HG02981 (cell line): ENCODE measurements at regions not wholly inside any gene's neighbourhood (a gene's known extent, or its start where the extent isn't known, plus 50 kb on each side); places are given as distances from the start of the nearest gene placed in this dataset.

Source experiments
- ATAC-seq: cut with Tn5 transposase; IDR thresholded peaks from one replicate; pipeline ENCODE4 v1.9.1; 2021; ENCODE audit warnings: mild to moderate bottlenecking, moderate library complexity; ENCODE audit not compliant: unreplicated experiment

GRCh38 chr9:75607521-75607920 lies 283.0 kb upstream of the PCSK5 start:
- no peak for ATAC-seq

DNA sequence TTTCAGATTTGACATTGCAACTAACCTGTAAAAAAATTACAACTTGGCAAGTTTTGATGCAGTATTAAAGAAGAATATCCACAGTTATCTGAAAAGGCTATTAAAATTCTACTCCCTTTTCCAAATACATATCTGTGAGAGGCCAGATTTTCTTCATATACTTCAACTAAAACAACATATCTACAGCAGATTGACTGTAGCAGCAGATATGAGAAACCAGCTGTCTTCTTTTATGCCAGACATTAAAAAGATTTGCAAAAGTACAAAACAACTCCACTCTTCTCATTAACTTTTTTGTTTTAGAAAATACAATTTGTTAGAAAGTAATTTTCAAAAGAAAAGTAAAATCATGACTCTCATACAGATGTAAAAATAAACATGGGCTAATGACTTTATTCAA lies 281.1 kb upstream of the PCSK5 start:
- ATAC-seq, result no peak

DNA sequence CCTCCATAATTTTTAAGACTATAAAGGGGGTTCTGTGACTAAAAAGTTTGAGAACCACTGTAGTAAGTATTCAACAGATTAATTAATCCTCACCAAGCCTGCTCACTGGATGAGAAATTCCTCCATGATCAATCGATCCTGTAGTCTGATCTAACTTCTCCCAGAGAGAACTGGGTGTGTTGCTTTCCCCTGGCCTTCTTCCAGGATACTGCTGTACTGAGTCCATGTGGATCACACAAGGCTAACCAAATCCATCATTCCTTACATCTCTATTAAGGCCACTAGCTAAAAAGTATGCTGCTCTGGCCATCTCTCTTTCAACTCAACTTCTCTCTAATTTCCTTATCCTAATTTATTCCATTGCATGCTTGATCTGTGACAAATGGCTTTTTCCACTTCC lies 280.2 kb upstream of the PCSK5 start:
- ATAC-seq, result no peak

- no peak for ATAC-seq
Measured at GRCh38 chr9:75612205-75612604, 278.3 kb upstream of the PCSK5 start.

GRCh38 chr9:75612754-75613153 lies 277.7 kb upstream of the PCSK5 start:
- ATAC-seq, result no peak

DNA sequence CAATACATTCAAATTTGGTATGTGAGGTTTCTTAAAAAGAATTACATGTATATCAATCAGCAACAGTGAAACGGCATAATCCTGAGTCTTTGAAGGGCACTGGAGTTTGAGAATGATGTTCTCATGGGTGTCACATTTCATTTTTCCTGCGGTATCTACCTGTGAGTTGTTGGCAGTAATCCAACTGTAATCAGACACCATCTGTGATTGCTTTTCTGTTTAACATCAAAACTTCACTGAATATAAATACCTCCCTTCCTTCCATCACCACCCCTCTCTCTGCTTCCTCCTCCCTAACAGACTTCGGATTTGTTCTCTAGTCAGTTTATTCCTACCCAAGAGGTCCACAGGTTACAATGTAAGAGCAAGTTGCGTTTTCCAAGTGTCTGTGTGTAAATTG lies 275.2 kb upstream of the PCSK5 start:
- ATAC-seq, result no peak

- no peak for ATAC-seq
Measured at GRCh38 chr9:75616052-75616451, 274.4 kb upstream of the PCSK5 start.

GRCh38 chr9:75616841-75617566 lies 273.5 kb upstream of the PCSK5 start:
- no peak for ATAC-seq

DNA sequence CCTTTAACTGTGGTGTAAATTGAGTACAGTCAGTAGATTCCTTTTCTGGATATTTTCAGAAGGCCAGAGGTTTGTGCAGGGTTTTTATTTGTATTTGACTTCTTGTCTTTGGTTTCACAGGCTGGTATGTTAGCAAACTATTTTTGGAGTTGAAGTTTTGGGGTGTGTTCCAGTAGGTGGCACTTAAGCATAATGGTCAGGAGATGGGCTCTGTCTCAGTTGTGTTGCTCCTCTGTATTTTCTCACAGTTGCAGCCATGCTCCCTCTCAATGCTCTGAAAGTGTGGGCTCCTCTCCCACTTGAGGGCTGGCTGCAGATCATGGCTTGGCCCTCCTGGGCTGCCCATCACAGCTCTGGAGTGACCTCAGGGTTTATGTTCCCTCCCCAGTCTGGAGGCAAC lies 267.0 kb upstream of the PCSK5 start:
- ATAC-seq, result no peak

DNA sequence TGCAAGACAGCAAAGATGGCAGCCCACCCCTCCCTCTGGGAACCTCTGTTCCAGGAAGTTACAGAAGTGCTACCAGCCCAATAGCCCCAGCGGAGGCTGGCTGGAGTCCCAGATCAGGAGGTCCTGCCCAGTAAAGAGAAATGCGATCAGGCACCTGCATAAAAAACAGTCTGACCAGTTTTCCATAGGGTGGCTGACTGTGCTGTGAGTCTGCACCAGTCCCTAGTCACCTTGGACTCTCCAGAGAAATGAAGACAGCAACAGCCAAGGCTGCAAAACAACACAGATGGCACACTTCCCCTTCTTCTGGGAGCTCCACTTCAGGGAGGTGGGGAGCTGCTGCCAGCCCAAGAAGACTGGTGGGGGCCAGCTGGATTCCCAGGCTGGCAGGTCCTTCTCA lies 265.5 kb upstream of the PCSK5 start:
- no peak for ATAC-seq

DNA sequence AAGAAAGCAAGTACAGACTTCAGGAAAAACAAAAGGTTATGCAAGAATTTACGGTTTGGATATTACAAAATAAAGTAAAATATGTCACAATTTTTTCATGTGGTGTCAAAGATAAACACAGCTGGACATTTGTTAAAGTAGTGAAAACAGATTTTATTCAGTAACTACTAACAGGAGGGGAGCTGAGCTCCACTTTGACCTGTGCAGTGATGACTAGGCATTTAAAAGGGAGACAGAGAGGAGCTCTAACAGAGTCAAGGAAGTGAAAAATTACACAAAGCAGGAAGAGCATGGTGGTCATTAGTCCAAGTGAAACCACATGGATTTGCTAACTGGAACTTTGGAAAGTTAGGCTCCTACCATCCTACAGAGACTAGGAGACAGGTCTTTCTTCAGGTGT lies 263.6 kb upstream of the PCSK5 start:
- ATAC-seq, result no peak

- ATAC-seq, result no peak
Measured at GRCh38 chr9:75628952-75629351, 261.5 kb upstream of the PCSK5 start.

GRCh38 chr9:75633451-75634057 lies 256.9 kb upstream of the PCSK5 start:
- ATAC-seq, result no peak

- ATAC-seq, result no peak
Measured at GRCh38 chr9:75636427-75637045, 253.9 kb upstream of the PCSK5 start.

DNA sequence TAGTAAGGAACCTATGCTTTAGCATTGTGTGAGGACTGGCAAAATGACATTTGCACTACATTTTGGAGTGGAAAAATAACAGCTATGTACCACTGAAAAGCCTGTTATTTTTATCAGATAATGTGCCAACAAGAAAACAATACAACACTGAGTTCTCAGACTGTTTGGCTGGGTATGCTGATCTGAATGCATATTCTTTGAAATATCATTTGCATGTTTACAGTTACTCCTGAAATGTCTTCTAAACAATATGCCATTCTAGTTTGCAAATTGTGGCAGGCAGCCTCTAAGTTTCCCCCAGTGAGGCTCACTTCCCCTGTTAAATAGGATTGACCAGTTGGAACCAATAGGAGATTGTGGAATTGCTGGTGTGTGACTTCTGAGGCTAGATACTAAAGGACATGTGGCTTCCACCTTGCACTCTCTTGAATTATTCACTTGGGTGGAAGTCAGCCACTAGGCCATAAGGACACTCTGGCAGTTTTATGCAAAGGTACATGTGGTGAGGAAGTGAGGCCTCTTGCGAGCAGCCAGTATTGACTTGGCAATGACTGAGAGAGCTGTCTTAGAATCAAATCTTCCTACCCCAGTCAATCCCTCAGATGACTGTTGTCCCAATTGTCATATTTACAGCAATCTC lies 250.4 kb upstream of the PCSK5 start:
- no peak for ATAC-seq

DNA sequence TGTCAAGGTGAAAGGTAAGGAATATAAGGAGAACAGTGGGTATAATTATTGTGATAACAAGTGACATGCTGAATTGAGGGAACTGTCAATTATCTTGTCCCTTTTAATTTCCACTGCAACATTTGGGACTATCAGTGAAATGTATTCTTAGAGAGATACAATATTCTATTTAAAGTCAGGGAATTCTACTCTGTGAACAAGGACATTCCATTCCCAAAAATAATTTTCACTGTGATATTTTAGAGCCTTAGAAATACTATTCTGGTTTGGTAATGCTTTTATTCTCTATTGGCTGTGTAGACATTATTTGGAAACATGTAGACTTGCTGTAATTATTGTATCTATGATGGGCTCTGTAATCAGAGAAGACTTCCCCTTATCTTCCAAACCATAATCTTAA lies 248.0 kb upstream of the PCSK5 start:
- no peak for ATAC-seq

DNA sequence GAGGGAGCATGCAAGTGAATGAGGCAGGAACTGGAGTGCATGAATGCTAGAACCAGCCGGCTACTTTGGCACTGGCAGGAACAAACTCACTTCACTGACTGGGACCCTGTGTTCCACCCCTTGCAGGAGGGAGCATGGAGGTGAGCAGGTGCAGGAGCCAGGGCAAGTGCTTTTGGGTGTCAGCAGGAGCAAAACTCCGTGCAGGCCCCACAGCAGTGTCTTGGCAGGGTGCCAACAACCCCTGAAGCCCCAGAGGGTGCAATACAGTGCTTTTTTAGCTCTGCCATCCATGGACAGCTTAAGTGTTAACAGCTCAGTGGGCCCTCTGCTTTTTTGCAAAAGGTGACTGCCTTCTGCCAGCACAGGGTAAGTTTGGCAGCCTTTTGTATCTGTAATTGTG lies 245.8 kb upstream of the PCSK5 start:
- ATAC-seq, result no peak

DNA sequence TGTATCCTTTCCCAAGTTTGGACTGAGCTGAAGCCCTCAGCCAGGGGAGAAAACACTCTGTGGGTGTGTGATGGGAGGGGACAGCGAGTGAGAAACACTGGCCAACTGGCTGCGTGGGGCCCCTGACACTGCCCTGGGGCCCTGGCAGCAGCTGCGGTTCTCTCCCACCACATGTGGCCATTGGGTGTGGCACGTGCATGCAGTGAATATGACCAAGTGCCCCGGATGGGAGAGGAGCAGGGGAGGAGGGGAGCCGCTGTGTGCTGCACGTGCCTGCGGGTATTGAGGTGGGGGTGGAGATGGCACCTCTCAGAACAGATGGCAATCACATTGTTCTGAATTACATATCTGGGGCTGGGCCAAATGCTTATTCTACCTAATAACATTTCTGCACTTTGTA lies 242.4 kb upstream of the PCSK5 start:
- ATAC-seq, result no peak

DNA sequence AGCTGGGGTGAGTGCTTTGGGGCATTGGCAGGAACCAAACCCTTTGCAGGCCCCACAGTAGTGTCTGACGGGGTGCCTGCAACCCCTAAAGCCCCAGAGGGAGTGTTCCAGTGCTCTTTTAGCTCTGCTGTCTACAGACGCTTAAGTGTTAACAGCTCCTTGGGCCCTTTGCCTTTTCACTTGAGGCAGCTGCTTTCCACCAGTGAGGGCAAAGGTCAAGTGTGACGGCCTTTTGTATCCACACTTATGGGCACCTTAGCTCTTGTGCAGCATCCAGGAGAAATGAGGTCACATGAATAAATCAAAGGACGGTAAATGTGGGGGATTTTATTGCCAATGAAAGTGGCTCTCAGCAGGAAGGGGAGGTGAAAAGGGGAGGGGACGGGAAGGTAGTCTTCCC lies 241.4 kb upstream of the PCSK5 start:
- no peak for ATAC-seq

- no peak for ATAC-seq
Measured at GRCh38 chr9:75651709-75652108, 238.8 kb upstream of the PCSK5 start.

DNA sequence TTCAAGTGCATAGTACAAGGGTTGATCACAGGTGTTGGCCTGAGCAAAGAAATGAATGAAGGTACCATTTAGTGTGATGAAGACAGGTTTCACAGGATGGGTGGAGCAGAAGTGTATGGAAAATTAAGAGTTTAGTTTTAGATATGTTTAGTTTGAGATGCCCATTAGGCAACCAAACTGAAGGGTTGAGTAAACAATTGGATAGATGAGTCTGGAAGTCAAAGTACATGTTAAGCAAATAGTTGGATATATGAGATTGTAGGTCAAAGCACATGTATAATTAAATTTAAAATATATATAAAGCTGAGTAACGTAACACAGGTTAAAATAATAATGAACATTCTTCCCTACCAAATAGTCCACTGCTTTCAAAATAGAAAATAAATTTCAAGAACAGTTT lies 237.1 kb upstream of the PCSK5 start:
- no peak for ATAC-seq

DNA sequence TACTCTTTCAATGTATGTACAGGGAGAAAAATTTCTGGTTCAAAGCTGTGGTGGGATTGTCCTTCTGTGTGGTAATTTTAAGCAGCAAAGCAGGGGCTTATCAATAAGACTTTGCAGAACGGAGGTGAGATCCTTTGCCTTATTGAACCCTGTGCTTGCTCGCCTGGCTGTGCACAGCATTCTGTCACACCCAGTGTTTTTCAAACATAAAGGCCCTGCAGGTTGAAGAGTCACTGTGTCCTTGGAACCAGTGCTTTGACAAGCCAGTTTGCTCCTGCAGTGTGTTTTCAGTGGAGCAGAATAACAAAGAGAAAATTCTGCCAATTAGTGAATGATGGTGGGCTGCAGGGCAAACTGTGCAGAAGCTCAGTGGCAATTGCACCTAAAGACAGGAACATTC lies 236.7 kb upstream of the PCSK5 start:
- no peak for ATAC-seq
